ENCODE measurements at regions not wholly inside any gene's neighbourhood (a gene's known extent, or its start where the extent isn't known, plus 50 kb on each side); places are given as distances from the start of the nearest gene placed in this dataset.

GRCh38 chr5:27571681-27572080, 533.3 kb upstream of the CDH9 start:
- Histone ChIP-seq H3K9me3 (ENCODE audit: control insufficient read depth, insufficient read depth, low read length) (no peaks in the 10 kb centered on the region), H3K27me3 (ENCODE audit: control insufficient read depth, insufficient read depth, low read length) (no peaks in the 10 kb centered on the region), H3K27ac (ENCODE audit: low read depth, low read length) (no peak overlapping the region), H3K4me3 (ENCODE audit: low read depth, low read length) (no peak overlapping the region)
- ChIA-PET CTCF (no interaction called here), POLR2A (no interaction called here)
- DNase-seq (ENCODE audit: low read depth, low spot score), result no peak
- no peak for TF ChIP-seq CTCF (IDR thresholded peaks at IDR 0.05; ENCODE audit: low read depth, low read length)

GRCh38 chr5:27568811-27569210, 530.4 kb upstream of the CDH9 start:
- DNase-seq (ENCODE audit: low read depth, low spot score), result no peak
- ChIA-PET POLR2A (no interaction called here), CTCF (no interaction called here)
- no peak for TF ChIP-seq CTCF (IDR thresholded peaks at IDR 0.05; ENCODE audit: low read depth, low read length)
- Histone ChIP-seq H3K4me3 (ENCODE audit: low read depth, low read length) (no peak overlapping the region), H3K9me3 (ENCODE audit: control insufficient read depth, insufficient read depth, low read length) (no peaks in the 10 kb centered on the region), H3K27ac (ENCODE audit: low read depth, low read length) (no peak overlapping the region), H3K27me3 (ENCODE audit: control insufficient read depth, insufficient read depth, low read length) (no peaks in the 10 kb centered on the region)

- Histone ChIP-seq H3K4me3 (ENCODE audit: low read depth, low read length) (no peak overlapping the region), H3K9me3 (ENCODE audit: control insufficient read depth, insufficient read depth, low read length) (peaks cover 3% of the 10 kb centered on the region), H3K27ac (ENCODE audit: low read depth, low read length) (no peak overlapping the region), H3K27me3 (ENCODE audit: control insufficient read depth, insufficient read depth, low read length) (no peaks in the 10 kb centered on the region)
- no peak for DNase-seq (ENCODE audit: low read depth, low spot score)
- ChIA-PET POLR2A (no interaction called here), CTCF (no interaction called here)
- TF ChIP-seq CTCF (IDR thresholded peaks at IDR 0.05; ENCODE audit: low read depth, low read length), result no peak
These were observed 523.0 kb upstream of the CDH9 start for GRCh38 chr5:27561408-27561807.

GRCh38 chr5:27548484-27548883, 510.1 kb upstream of the CDH9 start:
- TF ChIP-seq CTCF (IDR thresholded peaks at IDR 0.05; ENCODE audit: low read depth, low read length), result no peak
- CTCF ChIA-PET, result no interaction called here
- no peak for DNase-seq (ENCODE audit: low read depth, low spot score)
- H3K27me3 ChIP-seq (ENCODE audit: control insufficient read depth, insufficient read depth, low read length), result no peaks in the 10 kb centered on the region
- H3K4me3 ChIP-seq (ENCODE audit: low read depth, low read length), result no peak overlapping the region
- no peak overlapping the region for H3K27ac ChIP-seq (ENCODE audit: low read depth, low read length)
- POLR2A ChIA-PET, result no interaction called here
- peaks cover 13% of the 10 kb centered on the region for H3K9me3 ChIP-seq (ENCODE audit: control insufficient read depth, insufficient read depth, low read length)

- DNase-seq (ENCODE audit: low read depth, low spot score), result no peak
- H3K4me3 ChIP-seq (ENCODE audit: low read depth, low read length), result no peak overlapping the region
- TF ChIP-seq CTCF (IDR thresholded peaks at IDR 0.05; ENCODE audit: low read depth, low read length), result no peak
- POLR2A ChIA-PET, result no interaction called here
- H3K27ac ChIP-seq (ENCODE audit: low read depth, low read length), result no peak overlapping the region
- H3K27me3 ChIP-seq (ENCODE audit: control insufficient read depth, insufficient read depth, low read length), result no peaks in the 10 kb centered on the region
- CTCF ChIA-PET, result no interaction called here
- no peaks in the 10 kb centered on the region for H3K9me3 ChIP-seq (ENCODE audit: control insufficient read depth, insufficient read depth, low read length)
These were observed 496.7 kb upstream of the CDH9 start for GRCh38 chr5:27535031-27535557.
